AG10803 (cell line): ENCODE measurements at regions not wholly inside any gene's neighbourhood (a gene's known extent, or its start where the extent isn't known, plus 50 kb on each side); places are given as distances from the start of the nearest gene placed in this dataset.

Experiments used
- DNase-seq: peaks from one replicate; pipeline ENCODE4 v3.0.0; 2010; ENCODE audit warnings: low read depth
- H3K4me3 ChIP-seq: 2 replicates; pipeline ENCODE4 v1.5.1; 2011; ENCODE audit warnings: mild to moderate bottlenecking, low read length, control low read depth
- TF ChIP-seq, protein P1 (sequence below): conservative IDR thresholded peaks from 2 replicates; pipeline ENCODE4 v1.5.1; 2011; ENCODE audit warnings: mild to moderate bottlenecking, low read length, control low read depth, inconsistent platforms

- no peak for DNase-seq
- TF ChIP-seq, protein P1, sequence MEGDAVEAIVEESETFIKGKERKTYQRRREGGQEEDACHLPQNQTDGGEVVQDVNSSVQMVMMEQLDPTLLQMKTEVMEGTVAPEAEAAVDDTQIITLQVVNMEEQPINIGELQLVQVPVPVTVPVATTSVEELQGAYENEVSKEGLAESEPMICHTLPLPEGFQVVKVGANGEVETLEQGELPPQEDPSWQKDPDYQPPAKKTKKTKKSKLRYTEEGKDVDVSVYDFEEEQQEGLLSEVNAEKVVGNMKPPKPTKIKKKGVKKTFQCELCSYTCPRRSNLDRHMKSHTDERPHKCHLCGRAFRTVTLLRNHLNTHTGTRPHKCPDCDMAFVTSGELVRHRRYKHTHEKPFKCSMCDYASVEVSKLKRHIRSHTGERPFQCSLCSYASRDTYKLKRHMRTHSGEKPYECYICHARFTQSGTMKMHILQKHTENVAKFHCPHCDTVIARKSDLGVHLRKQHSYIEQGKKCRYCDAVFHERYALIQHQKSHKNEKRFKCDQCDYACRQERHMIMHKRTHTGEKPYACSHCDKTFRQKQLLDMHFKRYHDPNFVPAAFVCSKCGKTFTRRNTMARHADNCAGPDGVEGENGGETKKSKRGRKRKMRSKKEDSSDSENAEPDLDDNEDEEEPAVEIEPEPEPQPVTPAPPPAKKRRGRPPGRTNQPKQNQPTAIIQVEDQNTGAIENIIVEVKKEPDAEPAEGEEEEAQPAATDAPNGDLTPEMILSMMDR: no peak
- H3K4me3 ChIP-seq: no peak overlapping the region
Measured at GRCh38 chr4:130628531-130628930, 1532.6 kb downstream of the C4orf33 start.

DNA sequence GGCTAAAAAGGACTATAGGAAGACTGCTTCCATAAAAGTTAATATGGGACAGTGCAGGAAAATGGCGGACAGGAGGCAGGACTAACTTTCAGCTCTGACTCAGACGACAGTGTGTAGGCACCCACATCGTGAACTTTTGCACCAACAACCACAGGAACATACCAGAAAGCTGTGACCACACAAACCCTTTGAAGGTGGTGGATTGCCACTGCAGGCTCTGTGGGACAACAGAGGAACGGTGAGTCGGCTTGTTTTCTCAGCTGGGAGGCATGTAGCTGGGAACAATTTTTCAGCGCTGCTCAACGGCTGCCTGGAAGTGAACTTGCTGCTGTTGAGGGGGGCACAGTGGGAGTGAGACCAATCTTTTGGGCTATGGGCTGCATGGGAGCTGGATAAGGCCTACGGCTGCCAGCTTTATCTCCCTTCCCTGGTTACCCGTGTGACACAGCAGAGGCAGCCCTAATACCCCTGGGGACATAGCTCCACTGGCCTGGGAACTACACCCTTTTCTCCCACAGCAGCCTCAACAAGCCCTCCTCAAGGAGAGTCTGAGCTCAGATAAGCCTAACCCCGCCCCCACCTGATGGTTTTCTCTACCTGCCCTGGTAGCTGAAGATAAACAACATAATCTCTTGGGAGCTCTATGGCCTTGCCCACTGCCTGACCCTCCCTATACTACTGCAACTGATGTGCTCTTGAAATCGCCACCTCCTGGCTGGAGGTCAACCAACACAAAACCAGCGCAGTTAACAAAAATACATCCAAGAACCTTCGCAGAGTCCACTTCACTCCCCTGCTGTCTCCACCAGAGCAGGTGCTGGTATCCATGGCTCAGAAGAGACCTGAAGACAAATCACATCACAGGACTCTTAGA, 1537.0 kb downstream of the C4orf33 start:
- H3K4me3 ChIP-seq: no peak overlapping the region
- TF ChIP-seq, protein P1: no peak
- no peak for DNase-seq

DNA sequence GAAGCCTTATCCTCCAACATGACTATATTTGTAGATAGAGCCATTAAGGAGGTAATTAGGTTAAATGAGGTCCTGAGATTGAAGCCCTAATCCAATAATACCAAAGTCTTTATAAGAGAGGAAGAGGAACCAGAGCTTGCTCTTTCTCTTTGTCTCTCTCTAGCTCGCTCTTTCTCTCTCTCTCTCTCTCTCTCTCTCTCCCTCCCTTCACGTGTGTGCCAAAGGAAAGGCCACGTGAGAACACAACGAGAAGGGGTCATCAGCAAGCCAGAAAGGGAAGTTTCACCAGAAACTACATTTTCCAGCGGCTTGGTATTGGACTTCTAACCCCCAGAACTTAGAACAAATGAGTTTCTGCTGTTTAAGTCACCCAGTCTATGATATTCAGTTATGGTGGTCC, 1540.5 kb downstream of the C4orf33 start:
- no peak overlapping the region for H3K4me3 ChIP-seq
- TF ChIP-seq, protein P1: no peak
- DNase-seq: no peak

- H3K4me3 ChIP-seq: no peak overlapping the region
- TF ChIP-seq, protein P1: no peak
- no peak for DNase-seq
Measured at GRCh38 chr4:130640592-130640991, 1544.6 kb downstream of the C4orf33 start.

- TF ChIP-seq, protein P1: no peak
- no peak overlapping the region for H3K4me3 ChIP-seq
- DNase-seq: no peak
Measured at GRCh38 chr4:130646886-130647285, 1550.9 kb downstream of the C4orf33 start.

GRCh38 chr4:130648570-130648969, 1552.6 kb downstream of the C4orf33 start:
- H3K4me3 ChIP-seq: no peak overlapping the region
- no peak for DNase-seq
- TF ChIP-seq, protein P1: no peak

- TF ChIP-seq, protein P1: no peak
- no peak overlapping the region for H3K4me3 ChIP-seq
- no peak for DNase-seq
Measured at GRCh38 chr4:130653842-130654241, 1557.9 kb downstream of the C4orf33 start.
